SK-N-SH (cell line): ENCODE measurements at regions not wholly inside any gene's neighbourhood (a gene's known extent, or its start where the extent isn't known, plus 50 kb on each side); places are given as distances from the start of the nearest gene placed in this dataset.

ENCODE experiments used
- CTCF ChIA-PET: fragments of 300-600, 350-600 bp; formaldehyde crosslinking; extraction: SDS; loops from one replicate; lab custom pipeline; 2021; lab: Yijun Ruan, JAX
- POLR2A ChIA-PET: fragments of 350-600 bp; sonication (Branson Sonifier 250); formaldehyde crosslinking; extraction: SDS; loops from one replicate; lab custom pipeline; 2020; ENCODE audit warnings: antibody characterized with exemption, inconsistent platforms; lab: Yijun Ruan, JAX
- DNase-seq: peaks from one replicate; pipeline ENCODE4 v3.0.0; 2012
- H2AFZ ChIP-seq: fragments of 200-600 bp; sonication (generic); 2 replicates; pipeline ENCODE4 v1.8.1; 2016; ENCODE audit warnings: antibody characterized with exemption, mild to moderate bottlenecking, low read depth
- H3F3A ChIP-seq: fragments of 200-600 bp; sonication (generic); replicated peaks from 2 replicates; pipeline ENCODE3; 2016; ENCODE audit warnings: antibody characterized with exemption, mild to moderate bottlenecking; ENCODE audit not compliant: insufficient read depth
- H3K27ac ChIP-seq, 2 experiments: fragments of 200-500 bp in 1 of 2; fragments of 200-600 bp in 1 of 2; sonication (Bioruptor generic) in 1 of 2; sonication (generic), shearing (Covaris generic) in 1 of 2; 2 replicates each; pipeline versions ENCODE4 v1.5.1 to v1.6.1; 2014 to 2016; ENCODE audit warnings: low read depth in 2 of 2, inconsistent platforms in 1 of 2, low read length in 1 of 2, mild to moderate bottlenecking in 1 of 2, mixed read lengths in 1 of 2
- H3K27me3 ChIP-seq: fragments of 200-600 bp; sonication (generic), shearing (Covaris generic); 2 replicates; pipeline ENCODE4 v1.6.1; 2016; ENCODE audit warnings: mixed run types; ENCODE audit not compliant: insufficient read depth
- H3K36me3 ChIP-seq, 2 experiments: fragments of 200-500 bp in 1 of 2; fragments of 200-600 bp in 1 of 2; sonication (Bioruptor generic) in 1 of 2; sonication (generic) in 1 of 2; replicated peaks in 1 of 2; 2 replicates each; pipeline versions ENCODE3 to v1.5.1; 2014 to 2016; ENCODE audit warnings: low read length in 1 of 2, mild to moderate bottlenecking in 1 of 2; ENCODE audit not compliant: insufficient read depth in 2 of 2, control insufficient read depth in 1 of 2
- H3K4me1 ChIP-seq, 2 experiments: fragments of 200-500 bp in 1 of 2; fragments of 200-600 bp in 1 of 2; sonication (Bioruptor generic) in 1 of 2; sonication (generic), shearing (Covaris generic) in 1 of 2; 2 replicates each; pipeline versions ENCODE4 v1.5.1 to v1.6.1; 2014 to 2016; ENCODE audit warnings: low read depth in 1 of 2, low read length in 1 of 2, mixed run types in 1 of 2; ENCODE audit not compliant: insufficient read depth in 2 of 2, control insufficient read depth in 1 of 2
- H3K4me2 ChIP-seq: fragments of 200-600 bp; sonication (generic), shearing (Covaris generic); 2 replicates; pipeline ENCODE4 v1.6.1; 2017; ENCODE audit warnings: mixed run types
- H3K4me3 ChIP-seq, 2 experiments: fragments of 200-500 bp in 1 of 2; fragments of 200-600 bp in 1 of 2; sonication (Bioruptor generic) in 1 of 2; sonication (generic), shearing (Covaris generic) in 1 of 2; 2 replicates each; pipeline versions ENCODE4 v1.5.1 to v1.8.1; 2014 to 2016; ENCODE audit warnings: low read depth in 2 of 2, inconsistent platforms in 1 of 2, low read length in 1 of 2, mild to moderate bottlenecking in 1 of 2, mixed read lengths in 1 of 2, moderate library complexity in 1 of 2
- H3K79me2 ChIP-seq: fragments of 200-600 bp; sonication (generic); 2 replicates; pipeline ENCODE4 v1.8.1; 2017; ENCODE audit warnings: mild to moderate bottlenecking; ENCODE audit not compliant: insufficient read depth
- H3K9ac ChIP-seq: fragments of 200-600 bp; sonication (generic); 2 replicates; pipeline ENCODE4 v1.6.1; 2017; ENCODE audit warnings: mixed run types
- H3K9me2 ChIP-seq: fragments of 200-600 bp; sonication (generic); 2 replicates; pipeline ENCODE4 v1.6.1; 2017; ENCODE audit warnings: mixed run types
- H3K9me3 ChIP-seq: fragments of 200-600 bp; sonication (generic); 2 replicates; pipeline ENCODE4 v1.6.1; 2017; ENCODE audit warnings: mixed run types, mild to moderate bottlenecking, moderate library complexity
- H4K20me1 ChIP-seq: fragments of 200-600 bp; sonication (generic); 2 replicates; pipeline ENCODE4 v1.6.1; 2017; ENCODE audit warnings: mild to moderate bottlenecking, mixed run types; ENCODE audit not compliant: insufficient read depth
- CHD2 ChIP-seq: fragments of 150-350 bp; IDR thresholded peaks from 2 replicates; pipeline ENCODE4 v1.6.1; 2018; ENCODE audit warnings: low read length; ENCODE audit not compliant: partially characterized antibody
- EZH2phosphoT487 ChIP-seq: fragments of 200-600 bp; sonication (generic); IDR thresholded peaks from 2 replicates; pipeline ENCODE4 v1.6.1; 2017; ENCODE audit warnings: low read depth, mixed run types, mild to moderate bottlenecking, antibody characterized with exemption, moderate library complexity, borderline replicate concordance
- FOXJ3 ChIP-seq: sonication (generic); formaldehyde crosslinking; IDR thresholded peaks from 2 replicates; pipeline ENCODE4 v1.5.1; 2020; ENCODE audit warnings: mild to moderate bottlenecking, missing genetic modification reagents
- GABPA ChIP-seq: IDR thresholded peaks from 2 replicates; pipeline ENCODE4 v1.4.0; 2012; ENCODE audit warnings: low read depth, mild to moderate bottlenecking
- MEF2A ChIP-seq: IDR thresholded peaks from 2 replicates; pipeline ENCODE4 v1.4.0; 2012; ENCODE audit warnings: low read depth, borderline replicate concordance
- MXI1 ChIP-seq: IDR thresholded peaks from 2 replicates; pipeline ENCODE4 v1.6.1; 2012; ENCODE audit warnings: mild to moderate bottlenecking, low read depth, low read length, improper control_type of control experiment
- NFIC ChIP-seq: IDR thresholded peaks from 2 replicates; pipeline ENCODE4 v1.4.0; 2012; ENCODE audit warnings: borderline replicate concordance
- NRF1 ChIP-seq: IDR thresholded peaks from 2 replicates; pipeline ENCODE4 v1.6.1; 2012; ENCODE audit warnings: low read depth, mild to moderate bottlenecking, low read length
- POLR2AphosphoS5 ChIP-seq: IDR thresholded peaks from 2 replicates; pipeline ENCODE4 v1.6.1; 2012; ENCODE audit warnings: low read depth, low read length
- RAD21 ChIP-seq: IDR thresholded peaks from 2 replicates; pipeline ENCODE4 v1.6.1; 2012; ENCODE audit warnings: mild to moderate bottlenecking, low read length
- RCOR1 ChIP-seq: fragments of 150-350 bp; IDR thresholded peaks from 2 replicates; pipeline ENCODE4 v1.6.1; 2017; ENCODE audit warnings: antibody characterized with exemption, low read length
- RFX5 ChIP-seq: IDR thresholded peaks from 2 replicates; pipeline ENCODE4 v1.6.1; 2012; ENCODE audit warnings: mild to moderate bottlenecking, improper control_type of control experiment, low read length
- RXRA ChIP-seq: IDR thresholded peaks from 2 replicates; pipeline ENCODE4 v1.4.0; 2012; ENCODE audit warnings: low read depth, mild to moderate bottlenecking, borderline replicate concordance
- SMC3 ChIP-seq: IDR thresholded peaks from 2 replicates; pipeline ENCODE4 v1.6.1; 2012; ENCODE audit warnings: low read depth, low read length, improper control_type of control experiment
- TAF1 ChIP-seq: IDR thresholded peaks from 2 replicates; pipeline ENCODE4 v1.6.1; 2012; ENCODE audit warnings: low read depth, mild to moderate bottlenecking, low read length, moderate library complexity, borderline replicate concordance
- TCF12 ChIP-seq: IDR thresholded peaks from 2 replicates; pipeline ENCODE4 v1.4.0; 2012
- YY1 ChIP-seq: IDR thresholded peaks from 2 replicates; pipeline ENCODE4 v1.4.0; 2012; ENCODE audit warnings: low read depth, mild to moderate bottlenecking
- WGBS: methylation state at CpG from one replicate; pipeline ENCODE4 v1.1.6; 2017; ENCODE audit warnings: low lambda C conversion rate; 5-methylcytosine and 5-hydroxymethylcytosine counted together

DNA sequence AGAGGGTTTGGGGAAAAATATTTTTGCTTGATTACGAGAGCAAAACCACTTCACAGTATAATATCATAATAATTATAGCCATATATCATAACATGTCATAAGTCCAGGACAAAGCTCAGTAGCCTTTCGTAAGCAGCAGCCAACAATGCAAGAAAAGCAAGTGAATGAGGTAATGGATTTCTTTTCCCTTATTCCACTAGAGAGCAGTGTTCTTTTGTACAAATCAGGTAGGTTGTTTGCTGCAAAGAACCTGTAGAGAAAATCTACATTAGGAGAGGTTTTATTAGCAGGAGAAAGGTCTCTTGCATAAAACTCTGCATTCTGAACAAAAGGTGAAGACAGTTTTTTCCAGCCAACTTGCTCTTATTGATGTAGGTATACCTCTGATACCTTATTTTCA, 1033.4 kb downstream of the TLE4 start (continued):
- TF ChIP-seq CHD2 (no peak), SMC3 (peak; percentile 26; the same call in 1 of the 2 replicates), RAD21 (peak; percentile 75), EZH2phosphoT487 (no peak)

DNA sequence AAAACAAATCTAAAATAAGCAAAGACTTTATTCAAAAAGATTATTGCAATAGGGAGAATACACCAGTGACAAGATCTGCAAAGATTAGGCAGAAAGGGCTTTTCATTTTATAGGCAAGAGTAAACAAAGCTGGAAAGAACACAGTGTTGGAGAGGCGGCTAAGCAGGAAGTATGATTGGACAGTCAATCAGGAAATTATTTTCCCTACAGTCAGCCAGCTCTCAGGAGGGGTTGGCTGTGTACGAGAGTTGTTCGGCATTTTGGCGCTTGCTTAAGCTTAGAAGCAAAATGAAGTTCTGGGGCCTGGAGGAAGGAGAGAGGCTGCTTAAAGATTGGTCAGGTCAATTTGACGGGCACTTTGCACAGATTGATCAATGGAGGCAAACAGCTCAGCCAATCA, 1030.5 kb downstream of the TLE4 start:
- POLR2A ChIA-PET: no interaction called here
- Histone ChIP-seq H3K36me3 (no peaks in the 10 kb centered on the region), H3K79me2 (no peaks in the 10 kb centered on the region), H3K4me3 (no peak overlapping the region), H2AFZ (no peak overlapping the region), H3K27ac (no peak overlapping the region), H3K9ac (no peak overlapping the region), H3K9me3 (no peaks in the 10 kb centered on the region), H3K9me2 (no peaks in the 10 kb centered on the region), H3K4me1 (no peaks in the 10 kb centered on the region), H3F3A (no peaks in the 10 kb centered on the region), H3K27me3 (no peaks in the 10 kb centered on the region), H4K20me1 (no peaks in the 10 kb centered on the region)
- CTCF ChIA-PET: interaction anchor here (1.0 to 1.7 kb wide), 3 partner anchors 92 to 1085 kb away, joined by 3 to 4 read pairs (median 4); no protein-coding TSS in a partner anchor
- DNase-seq: no peak
- 69% methylated on average over 5 of the region's 5 CpGs for WGBS
- TF ChIP-seq EZH2phosphoT487 (no peak), POLR2AphosphoS5 (no peak), MEF2A (no peak), NRF1 (no peak), TAF1 (no peak)
- TF ChIP-seq, all 33 proteins: peak for 0
- H3K4me2 ChIP-seq: no peak overlapping the region

DNA sequence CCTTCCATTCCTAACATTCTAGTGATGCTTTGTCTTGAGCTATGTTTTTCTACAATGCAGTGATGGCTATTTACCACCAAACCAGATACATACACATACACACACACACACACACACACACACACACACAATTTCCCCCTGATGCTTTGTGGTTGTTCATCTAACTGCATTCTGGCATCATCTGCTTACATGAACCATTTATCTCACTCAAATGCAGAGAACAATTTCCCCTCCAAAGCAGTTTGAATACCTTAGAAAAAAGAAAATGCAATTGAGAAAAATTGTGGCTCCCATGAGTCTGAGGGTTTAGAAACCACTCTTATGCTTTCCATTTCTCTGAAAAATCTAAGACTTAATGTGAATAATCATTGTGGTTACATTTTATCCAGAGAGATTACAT, 1024.8 kb downstream of the TLE4 start:
- CTCF ChIA-PET: interaction anchor here (1.6 kb wide), 1 partner anchor 12 kb away, joined by 4 read pairs; no protein-coding TSS in a partner anchor
- H3K9me3 ChIP-seq: no peaks in the 10 kb centered on the region
- no peak for DNase-seq
- no peak overlapping the region for H3K27ac ChIP-seq
- TF ChIP-seq GABPA (no peak), MXI1 (no peak), NRF1 (no peak), NFIC (no peak), POLR2AphosphoS5 (no peak), TCF12 (no peak)
- TF ChIP-seq, all 33 proteins: peak for 0
- Histone ChIP-seq H3K9me2 (no peaks in the 10 kb centered on the region), H3K4me1 (no peaks in the 10 kb centered on the region), H2AFZ (no peak overlapping the region), H3F3A (no peaks in the 10 kb centered on the region), H3K27me3 (no peaks in the 10 kb centered on the region), H3K36me3 (no peaks in the 10 kb centered on the region), H3K4me3 (no peak overlapping the region), H4K20me1 (no peaks in the 10 kb centered on the region), H3K4me2 (no peak overlapping the region), H3K79me2 (no peaks in the 10 kb centered on the region), H3K9ac (no peak overlapping the region)
- POLR2A ChIA-PET: no interaction called here

DNA sequence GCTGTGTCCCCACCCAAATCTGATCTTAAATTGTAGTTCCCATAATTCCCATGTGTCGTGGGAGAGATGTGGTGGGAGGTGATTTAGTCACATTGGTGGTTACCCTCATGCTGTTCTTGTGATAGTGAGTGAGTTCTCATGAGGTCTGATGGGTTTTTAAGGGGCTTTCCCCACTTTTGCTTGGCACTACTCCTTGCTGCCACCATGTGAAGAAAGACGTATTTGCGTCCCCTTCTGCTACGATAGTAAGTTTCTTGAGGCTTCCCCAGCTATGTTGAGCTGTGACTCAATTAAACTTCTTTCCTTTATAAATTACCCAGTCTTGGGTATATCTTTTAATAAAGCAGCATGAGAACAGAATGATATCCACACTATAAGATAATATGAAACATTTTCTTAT, 1023.4 kb downstream of the TLE4 start:
- Histone ChIP-seq H3K9me3 (no peaks in the 10 kb centered on the region), H4K20me1 (no peaks in the 10 kb centered on the region), H3F3A (no peaks in the 10 kb centered on the region), H2AFZ (no peak overlapping the region), H3K4me1 (no peaks in the 10 kb centered on the region), H3K79me2 (no peaks in the 10 kb centered on the region), H3K9me2 (no peaks in the 10 kb centered on the region), H3K9ac (no peak overlapping the region), H3K27ac (no peak overlapping the region), H3K27me3 (no peaks in the 10 kb centered on the region), H3K4me3 (no peak overlapping the region), H3K4me2 (no peak overlapping the region), H3K36me3 (no peaks in the 10 kb centered on the region)
- ChIA-PET POLR2A (no interaction called here), CTCF (interaction anchor here (1.6 kb wide), 1 partner anchor 13 kb away, joined by 4 read pairs; no protein-coding TSS in a partner anchor)
- no peak for DNase-seq
- no peak for TF ChIP-seq FOXJ3 (CRISPR knock-in tag)
- no peak for TF ChIP-seq RCOR1
- TF ChIP-seq YY1: no peak
- no peak for TF ChIP-seq RXRA
- TF ChIP-seq TAF1: no peak
- no peak for TF ChIP-seq RFX5
- 46% methylated on average over 4 of the region's 4 CpGs for WGBS
